HEK293 (cell line): ENCODE measurements at regions not wholly inside any gene's neighbourhood (a gene's known extent, or its start where the extent isn't known, plus 50 kb on each side); places are given as distances from the start of the nearest gene placed in this dataset.

Source experiments
- CTCF ChIA-PET: fragments of 350-600 bp; formaldehyde crosslinking; extraction: SDS; loops from one replicate; lab custom pipeline; 2021; ENCODE audit warnings: antibody characterized with exemption; lab: Yijun Ruan, JAX
- POLR2A ChIA-PET: fragments of 300-600 bp; formaldehyde crosslinking; extraction: SDS; loops from one replicate; lab custom pipeline; 2020; ENCODE audit warnings: antibody characterized with exemption, inconsistent platforms; lab: Yijun Ruan, JAX
- H3K27ac ChIP-seq: fragments of 200-500 bp; sonication (Bioruptor generic); 2 replicates; pipeline ENCODE4 v1.5.1; 2014; ENCODE audit warnings: low read depth, low read length, control low read depth, inconsistent platforms; ENCODE audit errors: extremely low read depth
- H3K36me3 ChIP-seq, 2 experiments: fragments of 200-500 bp in 1 of 2; sonication (Bioruptor generic) in 1 of 2; 1 replicate in 1 of 2; 2 replicates in 1 of 2; pipeline ENCODE4 v1.5.1; 2014 to 2017; ENCODE audit warnings: inconsistent platforms in 2 of 2, low read length in 2 of 2; ENCODE audit not compliant: control insufficient read depth in 2 of 2, insufficient read depth in 1 of 2
- H3K4me1 ChIP-seq: fragments of 200-500 bp; sonication (Bioruptor generic); 2 replicates; pipeline ENCODE4 v1.5.1; 2014; ENCODE audit warnings: mild to moderate bottlenecking, low read length, inconsistent platforms; ENCODE audit not compliant: control insufficient read depth, insufficient read depth
- H3K4me3 ChIP-seq: 2 replicates; pipeline ENCODE4 v1.5.1; 2011; ENCODE audit warnings: low read depth, mild to moderate bottlenecking, control low read depth, low read length, moderate library complexity
- H3K9me3 ChIP-seq: fragments of 200-500 bp; sonication (Bioruptor generic); 2 replicates; pipeline ENCODE4 v1.5.1; 2014; ENCODE audit warnings: low read depth, low read length, inconsistent platforms; ENCODE audit not compliant: control insufficient read depth, insufficient read depth
- EGR2 ChIP-seq: fragments of 450-650 bp; formaldehyde crosslinking; IDR thresholded peaks from 2 replicates; pipeline ENCODE4 v1.5.1; 2016; ENCODE audit warnings: low read depth, missing biosample characterization, missing genetic modification characterization
- KLF8 ChIP-seq: fragments of 450-650 bp; formaldehyde crosslinking; IDR thresholded peaks from 2 replicates; pipeline ENCODE4 v1.5.1; 2016; ENCODE audit warnings: missing biosample characterization, missing genetic modification characterization
- KLF9 ChIP-seq: fragments of 450-650 bp; formaldehyde crosslinking; IDR thresholded peaks from 2 replicates; pipeline ENCODE4 v1.5.1; 2016; ENCODE audit warnings: missing biosample characterization, missing genetic modification characterization, low read depth
- SP2 ChIP-seq: fragments of 450-650 bp; formaldehyde crosslinking; IDR thresholded peaks from 2 replicates; pipeline ENCODE4 v1.5.1; 2016; ENCODE audit warnings: missing biosample characterization, missing genetic modification characterization
- ZBTB17 ChIP-seq: fragments of 450-650 bp; formaldehyde crosslinking; IDR thresholded peaks from 2 replicates; pipeline ENCODE4 v1.5.1; 2016; ENCODE audit warnings: missing biosample characterization, missing genetic modification characterization
- ZNF211 ChIP-seq: fragments of 450-650 bp; formaldehyde crosslinking; IDR thresholded peaks from 2 replicates; pipeline ENCODE4 v1.5.1; 2016; ENCODE audit warnings: low read depth, missing biosample characterization, missing genetic modification characterization
- ZNF239 ChIP-seq: fragments of 450-650 bp; formaldehyde crosslinking; IDR thresholded peaks from 2 replicates; pipeline ENCODE4 v1.5.1; 2016; ENCODE audit warnings: missing biosample characterization, missing genetic modification characterization
- ZNF248 ChIP-seq: fragments of 450-650 bp; formaldehyde crosslinking; IDR thresholded peaks from 2 replicates; pipeline ENCODE4 v1.5.1; 2017; ENCODE audit warnings: missing biosample characterization, missing genetic modification characterization
- ZNF555 ChIP-seq: fragments of 450-650 bp; formaldehyde crosslinking; conservative IDR thresholded peaks from 2 replicates; pipeline ENCODE4 v1.5.1; 2017; ENCODE audit warnings: missing biosample characterization, mild to moderate bottlenecking, missing genetic modification characterization, inconsistent platforms
- ZNF777 ChIP-seq: fragments of 450-650 bp; formaldehyde crosslinking; IDR thresholded peaks from 2 replicates; pipeline ENCODE4 v1.5.1; 2017; ENCODE audit warnings: missing biosample characterization, missing genetic modification characterization, borderline replicate concordance
- TF ChIP-seq, protein P1 (sequence below): fragments of 450-650 bp; formaldehyde crosslinking; IDR thresholded peaks from 2 replicates; pipeline ENCODE4 v1.5.1; 2016; ENCODE audit warnings: missing biosample characterization, missing genetic modification characterization
- TF ChIP-seq, protein P2 (sequence below): fragments of 450-650 bp; formaldehyde crosslinking; IDR thresholded peaks from 2 replicates; pipeline ENCODE4 v1.5.1; 2016; ENCODE audit warnings: missing biosample characterization, missing genetic modification characterization
- TF ChIP-seq, protein P3 (sequence below): fragments of 450-650 bp; formaldehyde crosslinking; IDR thresholded peaks from 2 replicates; pipeline ENCODE4 v1.5.1; 2016; ENCODE audit warnings: missing biosample characterization, missing genetic modification characterization
- TF ChIP-seq, protein P4 (sequence below): fragments of 450-650 bp; formaldehyde crosslinking; IDR thresholded peaks from 2 replicates; pipeline ENCODE4 v1.5.1; 2016; ENCODE audit warnings: missing biosample characterization, missing genetic modification characterization
- TF ChIP-seq, protein P5 (sequence below): fragments of 450-650 bp; formaldehyde crosslinking; IDR thresholded peaks from 2 replicates; pipeline ENCODE4 v1.5.0; 2017; ENCODE audit warnings: missing biosample characterization, missing genetic modification characterization, borderline replicate concordance

DNA sequence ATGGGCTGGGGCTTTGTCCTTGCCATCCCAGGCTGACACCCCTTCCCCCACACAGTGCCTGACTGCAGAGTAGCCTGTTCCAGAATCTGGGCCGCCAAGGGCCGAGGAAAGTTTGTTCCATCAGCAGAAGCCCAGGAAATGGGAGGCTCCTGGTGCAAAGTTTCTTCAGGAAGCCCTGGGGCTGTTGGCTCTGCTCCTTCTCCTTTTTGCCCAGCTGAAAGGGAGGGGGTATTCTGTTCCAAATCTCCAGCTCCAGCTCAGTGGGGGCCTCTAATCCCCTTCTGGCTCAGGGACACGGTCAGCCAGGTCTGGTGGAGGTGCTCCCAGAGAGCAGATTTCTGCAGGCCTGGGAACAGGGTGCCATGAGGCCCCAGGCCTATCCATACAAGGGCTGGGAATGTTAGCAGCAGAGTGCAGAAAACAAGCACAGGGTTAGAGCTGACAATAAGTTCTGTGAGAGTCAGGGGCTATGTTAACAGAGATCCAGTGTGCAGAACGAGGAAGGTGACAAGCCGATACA lies 399.5 kb downstream of the RPS24 start (continued):
- TF ChIP-seq, protein P1, sequence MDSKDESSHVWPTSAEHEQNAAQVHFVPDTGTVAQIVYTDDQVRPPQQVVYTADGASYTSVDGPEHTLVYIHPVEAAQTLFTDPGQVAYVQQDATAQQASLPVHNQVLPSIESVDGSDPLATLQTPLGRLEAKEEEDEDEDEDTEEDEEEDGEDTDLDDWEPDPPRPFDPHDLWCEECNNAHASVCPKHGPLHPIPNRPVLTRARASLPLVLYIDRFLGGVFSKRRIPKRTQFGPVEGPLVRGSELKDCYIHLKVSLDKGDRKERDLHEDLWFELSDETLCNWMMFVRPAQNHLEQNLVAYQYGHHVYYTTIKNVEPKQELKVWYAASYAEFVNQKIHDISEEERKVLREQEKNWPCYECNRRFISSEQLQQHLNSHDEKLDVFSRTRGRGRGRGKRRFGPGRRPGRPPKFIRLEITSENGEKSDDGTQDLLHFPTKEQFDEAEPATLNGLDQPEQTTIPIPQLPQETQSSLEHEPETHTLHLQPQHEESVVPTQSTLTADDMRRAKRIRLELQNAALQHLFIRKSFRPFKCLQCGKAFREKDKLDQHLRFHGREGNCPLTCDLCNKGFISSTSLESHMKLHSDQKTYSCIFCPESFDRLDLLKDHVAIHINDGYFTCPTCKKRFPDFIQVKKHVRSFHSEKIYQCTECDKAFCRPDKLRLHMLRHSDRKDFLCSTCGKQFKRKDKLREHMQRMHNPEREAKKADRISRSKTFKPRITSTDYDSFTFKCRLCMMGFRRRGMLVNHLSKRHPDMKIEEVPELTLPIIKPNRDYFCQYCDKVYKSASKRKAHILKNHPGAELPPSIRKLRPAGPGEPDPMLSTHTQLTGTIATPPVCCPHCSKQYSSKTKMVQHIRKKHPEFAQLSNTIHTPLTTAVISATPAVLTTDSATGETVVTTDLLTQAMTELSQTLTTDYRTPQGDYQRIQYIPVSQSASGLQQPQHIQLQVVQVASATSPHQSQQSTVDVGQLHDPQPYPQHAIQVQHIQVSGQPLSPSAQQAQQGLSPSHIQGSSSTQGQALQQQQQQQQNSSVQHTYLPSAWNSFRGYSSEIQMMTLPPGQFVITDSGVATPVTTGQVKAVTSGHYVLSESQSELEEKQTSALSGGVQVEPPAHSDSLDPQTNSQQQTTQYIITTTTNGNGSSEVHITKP (tag by site-specific recombination) = no peak
- no peak for TF ChIP-seq EGR2
- TF ChIP-seq, protein P2, sequence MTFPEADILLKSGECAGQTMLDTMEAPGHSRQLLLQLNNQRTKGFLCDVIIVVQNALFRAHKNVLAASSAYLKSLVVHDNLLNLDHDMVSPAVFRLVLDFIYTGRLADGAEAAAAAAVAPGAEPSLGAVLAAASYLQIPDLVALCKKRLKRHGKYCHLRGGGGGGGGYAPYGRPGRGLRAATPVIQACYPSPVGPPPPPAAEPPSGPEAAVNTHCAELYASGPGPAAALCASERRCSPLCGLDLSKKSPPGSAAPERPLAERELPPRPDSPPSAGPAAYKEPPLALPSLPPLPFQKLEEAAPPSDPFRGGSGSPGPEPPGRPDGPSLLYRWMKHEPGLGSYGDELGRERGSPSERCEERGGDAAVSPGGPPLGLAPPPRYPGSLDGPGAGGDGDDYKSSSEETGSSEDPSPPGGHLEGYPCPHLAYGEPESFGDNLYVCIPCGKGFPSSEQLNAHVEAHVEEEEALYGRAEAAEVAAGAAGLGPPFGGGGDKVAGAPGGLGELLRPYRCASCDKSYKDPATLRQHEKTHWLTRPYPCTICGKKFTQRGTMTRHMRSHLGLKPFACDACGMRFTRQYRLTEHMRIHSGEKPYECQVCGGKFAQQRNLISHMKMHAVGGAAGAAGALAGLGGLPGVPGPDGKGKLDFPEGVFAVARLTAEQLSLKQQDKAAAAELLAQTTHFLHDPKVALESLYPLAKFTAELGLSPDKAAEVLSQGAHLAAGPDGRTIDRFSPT = no peak
- TF ChIP-seq ZNF211 (tag by site-specific recombination) = no peak
- TF ChIP-seq, protein P3, sequence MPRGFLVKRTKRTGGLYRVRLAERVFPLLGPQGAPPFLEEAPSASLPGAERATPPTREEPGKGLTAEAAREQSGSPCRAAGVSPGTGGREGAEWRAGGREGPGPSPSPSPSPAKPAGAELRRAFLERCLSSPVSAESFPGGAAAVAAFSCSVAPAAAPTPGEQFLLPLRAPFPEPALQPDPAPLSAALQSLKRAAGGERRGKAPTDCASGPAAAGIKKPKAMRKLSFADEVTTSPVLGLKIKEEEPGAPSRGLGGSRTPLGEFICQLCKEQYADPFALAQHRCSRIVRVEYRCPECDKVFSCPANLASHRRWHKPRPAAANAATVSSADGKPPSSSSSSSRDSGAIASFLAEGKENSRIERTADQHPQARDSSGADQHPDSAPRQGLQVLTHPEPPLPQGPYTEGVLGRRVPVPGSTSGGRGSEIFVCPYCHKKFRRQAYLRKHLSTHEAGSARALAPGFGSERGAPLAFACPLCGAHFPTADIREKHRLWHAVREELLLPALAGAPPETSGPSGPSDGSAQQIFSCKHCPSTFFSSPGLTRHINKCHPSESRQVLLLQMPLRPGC (tag by site-specific recombination) = no peak
- TF ChIP-seq ZNF555 = no peak
- no peak for TF ChIP-seq ZNF248 (tag by site-specific recombination)
- no peak for TF ChIP-seq KLF8
- TF ChIP-seq KLF9 (tag by site-specific recombination) = no peak
- TF ChIP-seq, protein P4, sequence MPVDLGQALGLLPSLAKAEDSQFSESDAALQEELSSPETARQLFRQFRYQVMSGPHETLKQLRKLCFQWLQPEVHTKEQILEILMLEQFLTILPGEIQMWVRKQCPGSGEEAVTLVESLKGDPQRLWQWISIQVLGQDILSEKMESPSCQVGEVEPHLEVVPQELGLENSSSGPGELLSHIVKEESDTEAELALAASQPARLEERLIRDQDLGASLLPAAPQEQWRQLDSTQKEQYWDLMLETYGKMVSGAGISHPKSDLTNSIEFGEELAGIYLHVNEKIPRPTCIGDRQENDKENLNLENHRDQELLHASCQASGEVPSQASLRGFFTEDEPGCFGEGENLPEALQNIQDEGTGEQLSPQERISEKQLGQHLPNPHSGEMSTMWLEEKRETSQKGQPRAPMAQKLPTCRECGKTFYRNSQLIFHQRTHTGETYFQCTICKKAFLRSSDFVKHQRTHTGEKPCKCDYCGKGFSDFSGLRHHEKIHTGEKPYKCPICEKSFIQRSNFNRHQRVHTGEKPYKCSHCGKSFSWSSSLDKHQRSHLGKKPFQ (tag by site-specific recombination) = no peak
- no peak for TF ChIP-seq SP2 (tag by site-specific recombination)
- TF ChIP-seq ZNF777 (tag by site-specific recombination) = no peak
- TF ChIP-seq, protein P5, sequence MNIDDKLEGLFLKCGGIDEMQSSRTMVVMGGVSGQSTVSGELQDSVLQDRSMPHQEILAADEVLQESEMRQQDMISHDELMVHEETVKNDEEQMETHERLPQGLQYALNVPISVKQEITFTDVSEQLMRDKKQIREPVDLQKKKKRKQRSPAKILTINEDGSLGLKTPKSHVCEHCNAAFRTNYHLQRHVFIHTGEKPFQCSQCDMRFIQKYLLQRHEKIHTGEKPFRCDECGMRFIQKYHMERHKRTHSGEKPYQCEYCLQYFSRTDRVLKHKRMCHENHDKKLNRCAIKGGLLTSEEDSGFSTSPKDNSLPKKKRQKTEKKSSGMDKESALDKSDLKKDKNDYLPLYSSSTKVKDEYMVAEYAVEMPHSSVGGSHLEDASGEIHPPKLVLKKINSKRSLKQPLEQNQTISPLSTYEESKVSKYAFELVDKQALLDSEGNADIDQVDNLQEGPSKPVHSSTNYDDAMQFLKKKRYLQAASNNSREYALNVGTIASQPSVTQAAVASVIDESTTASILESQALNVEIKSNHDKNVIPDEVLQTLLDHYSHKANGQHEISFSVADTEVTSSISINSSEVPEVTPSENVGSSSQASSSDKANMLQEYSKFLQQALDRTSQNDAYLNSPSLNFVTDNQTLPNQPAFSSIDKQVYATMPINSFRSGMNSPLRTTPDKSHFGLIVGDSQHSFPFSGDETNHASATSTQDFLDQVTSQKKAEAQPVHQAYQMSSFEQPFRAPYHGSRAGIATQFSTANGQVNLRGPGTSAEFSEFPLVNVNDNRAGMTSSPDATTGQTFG = no peak
- TF ChIP-seq, all 188 proteins: peak for 0

DNA sequence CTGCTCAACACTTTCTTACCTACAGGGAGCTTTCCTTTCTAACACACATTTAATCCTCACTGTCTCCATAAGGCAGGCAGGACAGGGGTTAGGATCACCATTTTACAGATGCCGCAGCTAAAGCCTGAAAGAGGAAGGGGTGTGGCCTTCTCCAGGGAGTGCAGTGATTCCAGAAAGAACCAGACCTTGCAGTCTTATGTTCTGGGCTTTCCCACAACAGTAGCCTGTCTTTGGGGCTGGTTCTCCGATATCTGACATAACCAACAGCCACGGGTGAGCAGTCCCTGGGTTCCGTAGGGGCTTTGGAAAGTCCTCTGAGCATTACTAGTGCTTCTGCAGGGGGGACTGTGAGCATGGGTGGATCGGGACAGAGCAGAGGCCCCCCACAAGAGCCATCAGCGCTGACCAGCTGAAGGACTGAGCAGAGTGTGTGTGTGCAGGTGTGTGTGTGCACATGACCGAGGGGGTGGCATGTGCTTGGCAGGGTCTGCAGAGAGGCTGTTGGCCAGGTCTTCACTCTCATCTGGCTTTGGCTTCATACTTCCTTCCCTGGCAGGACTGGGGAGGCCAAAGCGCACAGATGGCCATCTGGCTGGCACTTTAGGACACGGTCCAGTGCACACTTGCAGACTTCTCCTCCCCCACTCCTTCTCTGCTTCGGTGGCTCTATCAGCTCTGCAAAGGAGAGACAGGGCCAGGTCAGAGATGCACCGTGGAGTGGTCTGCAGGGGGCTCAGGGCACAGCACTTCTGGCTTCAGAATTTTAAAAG lies 400.3 kb downstream of the RPS24 start:
- POLR2A ChIA-PET = interaction anchor here (1.0 kb wide), 1 partner anchor 8 kb away, joined by 3 read pairs; no protein-coding TSS in a partner anchor
- H3K36me3 ChIP-seq = no peaks in the 10 kb centered on the region
- CTCF ChIA-PET = no interaction called here
- H3K4me3 ChIP-seq = no peak overlapping the region
- no peaks in the 10 kb centered on the region for H3K9me3 ChIP-seq
- 0 out of 2 replicates have a peak, but pooled peaks have one; percentile 34 for TF ChIP-seq ZBTB17 (tag by site-specific recombination)
- TF ChIP-seq ZNF239 (tag by site-specific recombination) = no peak
- no peak overlapping the region for H3K27ac ChIP-seq
- H3K4me1 ChIP-seq = no peaks in the 10 kb centered on the region
